Sigmoid colon (tissue), 6 donors: ENCODE measurements at regions not wholly inside any gene's neighbourhood (a gene's known extent, or its start where the extent isn't known, plus 50 kb on each side); places are given as distances from the start of the nearest gene placed in this dataset.

Source experiments
- DNase-seq: peaks from one replicate; pipeline ENCODE4 v3.0.0-alpha.2; 2019
- H3K27ac ChIP-seq, 4 donors: fragments of 200-600 bp; sonication (generic); one replicate each; pipeline ENCODE4 v1.5.1; 2016 to 2019; ENCODE audit warnings: mild to moderate bottlenecking in 1 of 4
- H3K27me3 ChIP-seq, 3 donors: fragments of 200-600 bp; sonication (generic); one replicate each; pipeline ENCODE4 v1.5.1; 2019; ENCODE audit warnings: mild to moderate bottlenecking in 1 of 3
- H3K36me3 ChIP-seq, 4 donors: fragments of 200-600 bp; sonication (generic); one replicate each; pipeline ENCODE4 v1.5.1; 2016 to 2019
- H3K4me1 ChIP-seq, 4 donors: fragments of 200-600 bp; sonication (generic); one replicate each; pipeline ENCODE4 v1.5.1; 2017 to 2019
- H3K4me3 ChIP-seq, 4 donors: fragments of 200-600 bp; sonication (generic); one replicate each; pipeline ENCODE4 v1.5.1; 2017 to 2019; ENCODE audit warnings: mild to moderate bottlenecking in 2 of 4, moderate library complexity in 1 of 4
- H3K9me3 ChIP-seq, 4 donors: fragments of 200-600 bp in 3 of 4; sonication (generic) in 3 of 4; one replicate each; pipeline versions ENCODE4 v1.5.1 to v1.6.1; 2013 to 2019
- EP300 ChIP-seq, 4 donors: sonication (generic); formaldehyde crosslinking; IDR thresholded peaks; one replicate each; pipeline ENCODE4 v1.6.1; 2017; ENCODE audit warnings: antibody characterized with exemption in 4 of 4
- POLR2A ChIP-seq, 2 donors: fragments of 450-650 bp; IDR thresholded peaks; one replicate each; pipeline ENCODE4 v1.6.1; 2016; ENCODE audit warnings: antibody characterized with exemption in 2 of 2, mild to moderate bottlenecking in 2 of 2, moderate library complexity in 2 of 2
- POLR2AphosphoS5 ChIP-seq, 4 donors: sonication (generic); formaldehyde crosslinking; IDR thresholded peaks; one replicate each; pipeline ENCODE4 v1.6.1; 2017; ENCODE audit warnings: antibody characterized with exemption in 4 of 4
- WGBS, 2 donors: extraction: QIAGEN DNeasy Blood & Tissue Kit; methylation state at CpG; one replicate each; pipeline ENCODE4 v1.1.7; 2013; 5-methylcytosine and 5-hydroxymethylcytosine counted together
- intact Hi-C: fragments of 100-400 bp; cut with DNase I; formaldehyde crosslinking; loops from one replicate; pipeline ENCODE4 v1.15.1; 2023
- small RNA-seq, 3 donors: library from RNA; depleted of rRNA; stranded (forward); fragments of <200 nt; gene quantifications; one replicate each; pipeline ENCODE3, GENCODE V24; 2016
- TF ChIP-seq, protein P1 (sequence below), 4 experiments: fragments of 450-650 bp in 3 of 4; fragments of 200-600 bp in 1 of 4; IDR thresholded peaks; one replicate each; pipeline ENCODE4 v1.5.1; 2016 to 2019; ENCODE audit warnings: antibody characterized with exemption in 4 of 4, mild to moderate bottlenecking in 3 of 4, moderate library complexity in 2 of 4
- donor health status: healthy with polysubstance abuse.
- donor health status: healthy.

DNA sequence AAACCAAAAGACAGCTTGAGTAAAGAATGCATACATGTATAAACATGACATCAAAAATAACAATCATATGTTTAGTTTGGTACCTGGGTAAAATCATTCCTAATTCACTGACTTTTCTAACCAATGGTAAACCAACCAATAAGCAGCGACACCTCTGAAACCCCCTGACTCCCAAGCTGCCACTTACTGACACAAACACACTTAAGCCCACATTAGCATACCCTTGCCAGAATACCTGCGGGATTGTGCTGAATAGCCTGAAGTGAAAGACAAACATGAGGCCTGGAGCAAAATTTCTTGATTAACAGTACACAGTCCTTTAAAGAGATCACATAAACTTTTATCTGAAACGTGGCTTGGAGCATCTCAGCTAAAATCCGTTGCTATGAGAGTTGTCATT, 902.9 kb downstream of the TMEM182 start:
- intact Hi-C loops: no loop called here
- no peak for TF ChIP-seq POLR2AphosphoS5 (IDR thresholded peaks at IDR 0.05)
- TF ChIP-seq EP300 (IDR thresholded peaks at IDR 0.05): no peak
- TF ChIP-seq, protein P1, sequence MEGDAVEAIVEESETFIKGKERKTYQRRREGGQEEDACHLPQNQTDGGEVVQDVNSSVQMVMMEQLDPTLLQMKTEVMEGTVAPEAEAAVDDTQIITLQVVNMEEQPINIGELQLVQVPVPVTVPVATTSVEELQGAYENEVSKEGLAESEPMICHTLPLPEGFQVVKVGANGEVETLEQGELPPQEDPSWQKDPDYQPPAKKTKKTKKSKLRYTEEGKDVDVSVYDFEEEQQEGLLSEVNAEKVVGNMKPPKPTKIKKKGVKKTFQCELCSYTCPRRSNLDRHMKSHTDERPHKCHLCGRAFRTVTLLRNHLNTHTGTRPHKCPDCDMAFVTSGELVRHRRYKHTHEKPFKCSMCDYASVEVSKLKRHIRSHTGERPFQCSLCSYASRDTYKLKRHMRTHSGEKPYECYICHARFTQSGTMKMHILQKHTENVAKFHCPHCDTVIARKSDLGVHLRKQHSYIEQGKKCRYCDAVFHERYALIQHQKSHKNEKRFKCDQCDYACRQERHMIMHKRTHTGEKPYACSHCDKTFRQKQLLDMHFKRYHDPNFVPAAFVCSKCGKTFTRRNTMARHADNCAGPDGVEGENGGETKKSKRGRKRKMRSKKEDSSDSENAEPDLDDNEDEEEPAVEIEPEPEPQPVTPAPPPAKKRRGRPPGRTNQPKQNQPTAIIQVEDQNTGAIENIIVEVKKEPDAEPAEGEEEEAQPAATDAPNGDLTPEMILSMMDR (IDR thresholded peaks at IDR 0.05): no peak
- no peak for TF ChIP-seq POLR2A (IDR thresholded peaks at IDR 0.05)

DNA sequence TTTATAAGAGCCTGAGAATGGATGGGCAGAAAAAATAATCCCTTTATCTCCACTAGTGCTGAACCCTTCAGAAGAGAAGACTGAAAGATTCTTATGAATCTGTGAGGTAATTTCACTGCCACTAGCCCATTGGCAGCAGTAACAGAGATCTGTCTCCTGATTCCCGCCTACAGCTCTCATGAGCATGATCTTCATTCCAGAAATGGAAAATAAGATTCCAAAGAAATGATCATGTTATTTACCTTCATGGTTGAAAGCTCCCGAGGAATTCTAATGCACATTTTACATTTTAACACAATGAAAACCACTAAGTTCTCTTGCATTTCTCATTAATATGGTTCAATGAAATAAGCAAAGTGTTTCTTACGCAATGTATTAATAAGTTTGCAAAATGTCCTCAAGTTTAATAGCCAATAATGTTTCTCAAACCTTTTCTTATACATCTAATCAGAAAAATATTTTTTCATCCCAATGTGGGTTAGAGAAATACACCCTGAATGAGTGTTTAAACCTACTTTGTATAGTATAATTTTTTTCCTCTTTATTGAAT, 905.6 kb downstream of the TMEM182 start:
- no peak for DNase-seq
- Histone ChIP-seq H3K36me3 (no peaks in the 10 kb centered on the region), H3K27me3 (no peaks in the 10 kb centered on the region), H3K4me3 (no peak overlapping the region), H3K27ac (no peak overlapping the region), H3K9me3 (no peaks in the 10 kb centered on the region), H3K4me1 (no peaks in the 10 kb centered on the region)
- intact Hi-C loops: no loop called here
- no peak for TF ChIP-seq EP300 (IDR thresholded peaks at IDR 0.05)
- no peak for TF ChIP-seq POLR2AphosphoS5 (IDR thresholded peaks at IDR 0.05)
- TF ChIP-seq POLR2A (IDR thresholded peaks at IDR 0.05): no peak
- TF ChIP-seq, protein P1 (IDR thresholded peaks at IDR 0.05): no peak
- WGBS, 2 donors: 87 to 90% methylated on average over 3 of the region's 3 CpGs

More for the DNA sequence above, 902.9 kb downstream of the TMEM182 start:
- Histone ChIP-seq H3K36me3 (no peaks in the 10 kb centered on the region), H3K27ac (no peak overlapping the region), H3K9me3 (no peaks in the 10 kb centered on the region), H3K4me1 (no peaks in the 10 kb centered on the region), H3K4me3 (no peak overlapping the region), H3K27me3 (no peaks in the 10 kb centered on the region)
- DNase-seq: no peak
- 32 to 40% methylated on average over 4 of the region's 4 CpGs for WGBS, 2 donors

DNA sequence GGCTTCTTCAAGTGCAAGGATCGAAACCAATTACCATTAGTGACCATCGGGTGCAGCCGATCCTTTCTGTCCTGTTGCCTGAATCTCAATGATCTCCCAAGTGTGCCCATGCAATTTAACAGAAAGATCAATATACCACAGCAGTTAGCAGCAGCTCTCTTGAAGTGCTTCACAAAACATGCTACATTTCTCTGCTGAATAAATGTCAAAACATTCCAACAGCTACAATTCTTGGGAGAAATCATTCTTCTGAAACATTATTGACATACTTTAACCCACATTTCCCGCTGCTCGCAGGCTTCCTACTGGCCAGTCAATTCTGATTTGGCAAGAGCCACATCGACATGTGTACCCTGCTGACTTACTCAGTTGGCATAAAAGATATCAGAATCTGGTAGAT, 907.7 kb downstream of the TMEM182 start:
- 85 to 87% methylated on average over 6 of the region's 6 CpGs for WGBS, 2 donors
- Histone ChIP-seq H3K4me3 (no peak overlapping the region), H3K27me3 (no peaks in the 10 kb centered on the region), H3K4me1 (no peaks in the 10 kb centered on the region), H3K9me3 (no peaks in the 10 kb centered on the region), H3K36me3 (no peaks in the 10 kb centered on the region), H3K27ac (no peak overlapping the region)
- no peak for DNase-seq
- TF ChIP-seq POLR2A (IDR thresholded peaks at IDR 0.05) (no peak), POLR2AphosphoS5 (IDR thresholded peaks at IDR 0.05) (no peak), EP300 (IDR thresholded peaks at IDR 0.05) (no peak)
- TF ChIP-seq, protein P1 (IDR thresholded peaks at IDR 0.05): no peak
- intact Hi-C loops: no loop called here

Small RNAs in the stretch of these regions (small RNA-seq; reads per million reads assigned to genes)
- gene AC010881.1 (0 reads per million in 3 donors), gene AC018880.2 (0 reads per million in 3 donors)
